NCI-H1105 treated with DMSO at 0.1 percent for 48 hours (cell line): ENCODE measurements at regions not wholly inside any gene's neighbourhood (a gene's known extent, or its start where the extent isn't known, plus 50 kb on each side); places are given as distances from the start of the nearest gene placed in this dataset.
"Not testable (repeated sequence)": the region's sequence is repeated elsewhere in the genome, so short reads cannot be mapped to it uniquely, and the experiment has no call there.

Experiments used
- DNase-seq: peaks from one replicate; lab custom pipeline; 2025; lab: John Stamatoyannopoulos, UW

GRCh38 chr17:54494721-54495715 lies 405.6 kb upstream of the TOM1L1 start:
- DNase-seq = peak; percentile 26

DNA sequence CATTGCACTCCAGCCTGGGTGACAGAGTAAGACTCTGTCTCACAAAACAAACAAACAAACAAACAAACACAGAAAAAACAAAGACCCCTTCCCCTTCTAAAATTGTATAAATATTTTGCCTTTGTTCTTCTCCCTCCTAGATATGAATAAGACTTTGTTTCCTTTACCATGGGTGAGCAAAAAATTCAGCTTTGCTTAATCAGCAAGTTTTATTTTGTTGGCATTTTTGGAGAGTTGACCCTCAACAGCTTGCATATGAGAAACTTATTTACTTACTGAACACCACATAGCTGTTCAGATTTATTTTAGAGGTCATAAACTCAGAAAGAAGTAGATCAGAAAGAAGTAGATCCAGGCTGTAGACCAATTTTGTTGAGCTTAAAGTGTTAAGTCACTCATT lies 395.2 kb upstream of the TOM1L1 start:
- DNase-seq = no peak

DNA sequence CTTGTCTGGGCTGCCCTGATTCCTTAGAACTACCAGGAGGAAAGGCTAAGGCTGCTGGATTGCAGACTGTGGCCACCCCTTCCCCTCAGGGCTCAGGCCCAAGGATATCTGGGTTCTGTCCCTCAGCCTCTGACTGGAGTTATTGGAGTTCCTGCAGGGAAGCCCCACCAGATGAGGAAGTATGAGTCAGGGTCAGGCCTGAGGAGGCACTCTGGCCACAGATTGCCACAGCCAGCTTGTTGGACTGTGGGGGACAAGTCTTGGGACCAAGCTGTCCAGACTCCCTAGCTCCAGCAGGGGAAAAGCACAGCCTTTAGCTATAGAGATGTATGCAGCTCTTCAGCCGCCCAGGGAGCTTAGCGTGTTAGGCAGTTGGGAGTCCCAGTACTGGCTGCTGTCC lies 381.9 kb upstream of the TOM1L1 start:
- no peak for DNase-seq

- no peak for DNase-seq
Measured at GRCh38 chr17:54521137-54521536, 379.5 kb upstream of the TOM1L1 start.

DNA sequence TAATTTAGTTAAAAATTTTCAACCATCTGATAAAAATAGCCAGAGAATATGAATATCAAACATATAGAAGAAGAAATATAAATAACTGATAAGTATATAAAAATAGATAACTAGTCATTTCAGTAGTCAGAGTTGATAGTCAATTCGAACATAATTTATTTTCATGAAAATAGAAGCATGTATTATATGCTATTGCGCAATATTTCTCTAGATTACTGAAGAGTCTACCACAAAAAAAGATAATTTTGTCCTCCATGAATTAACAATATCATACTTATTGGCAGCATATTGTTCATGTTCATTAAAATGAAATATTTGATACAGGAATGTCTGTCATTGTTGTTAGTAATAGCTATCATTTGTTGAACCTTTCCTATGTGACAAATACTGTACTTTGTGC lies 376.2 kb upstream of the TOM1L1 start:
- no peak for DNase-seq

- DNase-seq = no peak
Measured at GRCh38 chr17:54527941-54528340, 372.7 kb upstream of the TOM1L1 start.

- no peak for DNase-seq
Measured at GRCh38 chr17:54530398-54530797, 370.3 kb upstream of the TOM1L1 start.

DNA sequence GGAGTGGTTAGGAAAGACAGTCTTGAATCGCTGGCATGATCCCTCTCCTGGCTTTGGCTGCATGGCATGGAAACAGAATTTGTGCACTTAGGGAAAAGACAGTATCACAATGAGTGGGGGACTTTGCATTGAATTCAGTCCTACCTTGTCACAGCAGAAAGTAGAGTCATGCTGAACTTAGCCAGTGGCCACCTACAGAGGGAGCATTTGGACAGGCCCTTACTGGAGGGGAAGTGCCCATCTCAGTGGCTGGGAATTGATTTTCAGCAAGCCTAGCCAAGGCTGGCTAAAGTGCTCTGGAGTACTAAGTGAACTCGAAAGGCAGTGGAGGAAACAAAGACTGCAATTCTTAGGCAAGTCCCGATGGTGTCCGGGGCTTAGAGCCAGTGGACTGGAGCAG lies 364.3 kb upstream of the TOM1L1 start:
- no peak for DNase-seq

DNA sequence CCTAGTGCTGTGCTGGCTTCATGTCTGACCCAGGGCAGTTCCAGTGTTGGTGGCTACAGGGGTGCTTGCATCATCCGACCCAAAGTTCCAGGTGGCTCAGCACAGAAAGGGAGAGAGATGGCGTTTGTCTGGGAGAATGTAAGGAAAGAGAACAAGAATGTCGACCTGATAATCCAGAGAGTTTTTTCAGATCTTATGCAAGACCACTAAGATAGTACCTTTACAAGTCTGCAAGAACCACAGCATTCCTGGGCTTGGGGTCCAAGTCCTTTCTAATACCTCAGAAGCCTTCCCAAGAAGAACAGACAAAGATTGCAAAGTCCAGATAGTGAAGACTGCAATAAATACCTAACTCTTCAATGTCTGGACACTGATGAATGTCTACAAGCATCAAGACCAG lies 363.0 kb upstream of the TOM1L1 start:
- DNase-seq = no peak

GRCh38 chr17:54544249-54544648 lies 356.4 kb upstream of the TOM1L1 start:
- DNase-seq = no peak

- no peak for DNase-seq
Measured at GRCh38 chr17:54559883-54560282, 340.8 kb upstream of the TOM1L1 start.

- no peak for DNase-seq
Measured at GRCh38 chr17:54608634-54609155, 292.0 kb upstream of the TOM1L1 start.

- no peak for DNase-seq
Measured at GRCh38 chr17:54620399-54620978, 280.2 kb upstream of the TOM1L1 start.

- no peak for DNase-seq
Measured at GRCh38 chr17:54623746-54624145, 276.9 kb upstream of the TOM1L1 start.

GRCh38 chr17:54626146-54626703 lies 274.4 kb upstream of the TOM1L1 start:
- DNase-seq = no peak

DNA sequence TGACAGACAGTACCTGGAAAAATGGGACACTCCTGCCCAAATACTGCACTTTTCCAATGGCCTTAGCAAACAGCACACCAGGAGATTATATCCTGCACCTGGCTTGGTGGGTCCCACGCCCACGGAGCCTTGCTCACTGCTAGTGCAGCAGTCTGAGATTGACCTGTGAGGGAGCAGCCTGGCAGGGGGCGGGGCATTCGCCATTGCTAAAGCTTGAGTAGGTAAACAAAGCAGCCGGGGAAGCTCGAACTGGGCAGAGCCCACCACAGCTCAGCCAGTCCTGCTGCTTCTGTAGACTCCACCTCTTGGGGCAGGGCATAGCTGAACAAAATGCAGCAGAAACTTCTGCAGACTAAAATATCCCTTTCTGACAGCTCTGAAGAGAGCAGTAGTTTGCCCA lies 261.2 kb upstream of the TOM1L1 start:
- not testable (repeated sequence) for DNase-seq

DNA sequence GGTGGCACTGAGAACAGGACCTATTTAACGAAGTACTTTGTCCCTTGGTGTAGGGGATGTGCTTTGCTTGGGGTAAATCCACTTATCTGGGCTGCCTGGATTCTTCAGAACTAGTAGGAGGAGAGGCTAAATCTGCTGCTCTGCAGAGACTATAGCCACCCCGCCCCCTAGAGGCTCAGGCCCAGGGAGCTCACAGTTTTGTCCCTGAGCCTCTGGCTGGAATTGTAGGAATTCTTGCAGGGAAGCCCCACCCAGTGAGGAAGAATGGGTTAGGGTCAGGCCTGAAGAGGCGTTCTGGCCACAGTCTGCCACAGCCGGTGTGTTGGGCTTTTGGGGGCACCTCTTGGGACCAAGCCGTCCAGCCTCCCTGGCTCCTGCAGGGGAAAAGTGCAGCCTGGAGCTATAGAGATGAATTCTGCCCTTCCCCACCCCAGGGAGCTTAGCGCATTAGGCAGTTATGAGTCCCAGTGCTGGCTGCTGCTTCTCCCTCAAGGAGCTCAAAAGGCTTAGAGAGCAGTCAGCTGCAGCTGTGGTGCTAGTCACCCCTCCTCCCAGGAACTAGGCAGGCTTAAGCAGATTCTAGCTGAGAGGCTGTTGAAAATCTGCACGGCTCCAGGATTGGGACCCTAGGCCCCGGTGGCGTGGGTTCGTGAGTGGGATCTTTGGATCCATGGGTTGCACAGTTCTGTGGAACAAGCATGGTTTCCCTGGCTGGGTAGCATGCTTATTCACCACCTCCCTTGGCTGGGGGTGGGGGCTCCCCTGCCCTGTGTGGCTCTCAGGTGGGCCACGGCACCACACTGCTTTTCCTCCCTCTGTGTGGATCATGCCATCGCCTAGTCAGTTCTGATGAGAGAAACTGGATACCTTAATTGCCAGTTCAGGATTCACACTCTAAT lies 237.4 kb upstream of the TOM1L1 start:
- DNase-seq = no peak

GRCh38 chr17:54666559-54666958 lies 234.1 kb upstream of the TOM1L1 start:
- DNase-seq = no peak

GRCh38 chr17:54678158-54678557 lies 222.5 kb upstream of the TOM1L1 start:
- no peak for DNase-seq

- peak; percentile 60 for DNase-seq
Measured at GRCh38 chr17:54680410-54680809, 220.2 kb upstream of the TOM1L1 start.

GRCh38 chr17:54694287-54694887 lies 206.3 kb upstream of the TOM1L1 start:
- DNase-seq = peak; percentile 62
